ENCODE measurements at regions not wholly inside any gene's neighbourhood (a gene's known extent, or its start where the extent isn't known, plus 50 kb on each side); places are given as distances from the start of the nearest gene placed in this dataset.

DNA sequence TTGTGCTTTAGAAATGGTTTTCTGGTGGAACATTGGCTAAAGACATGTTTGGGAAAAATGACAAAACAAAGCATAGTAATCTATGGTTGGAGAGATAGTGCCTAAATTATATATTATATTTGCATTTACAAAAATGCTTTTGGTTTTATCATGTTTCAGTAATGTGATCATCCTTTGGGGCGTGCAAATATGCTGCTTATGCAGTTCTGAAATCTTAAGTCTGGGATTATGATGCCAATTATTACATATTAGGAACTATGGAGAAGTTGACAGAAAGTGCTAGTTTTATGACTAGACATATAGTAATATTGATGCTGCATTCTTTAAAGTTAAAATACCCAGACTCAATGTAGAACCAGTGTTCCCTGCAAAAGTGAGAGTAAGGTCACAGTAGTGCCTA is 655.0 kb downstream of the METTL15 start:
- TF ChIP-seq, protein P1, sequence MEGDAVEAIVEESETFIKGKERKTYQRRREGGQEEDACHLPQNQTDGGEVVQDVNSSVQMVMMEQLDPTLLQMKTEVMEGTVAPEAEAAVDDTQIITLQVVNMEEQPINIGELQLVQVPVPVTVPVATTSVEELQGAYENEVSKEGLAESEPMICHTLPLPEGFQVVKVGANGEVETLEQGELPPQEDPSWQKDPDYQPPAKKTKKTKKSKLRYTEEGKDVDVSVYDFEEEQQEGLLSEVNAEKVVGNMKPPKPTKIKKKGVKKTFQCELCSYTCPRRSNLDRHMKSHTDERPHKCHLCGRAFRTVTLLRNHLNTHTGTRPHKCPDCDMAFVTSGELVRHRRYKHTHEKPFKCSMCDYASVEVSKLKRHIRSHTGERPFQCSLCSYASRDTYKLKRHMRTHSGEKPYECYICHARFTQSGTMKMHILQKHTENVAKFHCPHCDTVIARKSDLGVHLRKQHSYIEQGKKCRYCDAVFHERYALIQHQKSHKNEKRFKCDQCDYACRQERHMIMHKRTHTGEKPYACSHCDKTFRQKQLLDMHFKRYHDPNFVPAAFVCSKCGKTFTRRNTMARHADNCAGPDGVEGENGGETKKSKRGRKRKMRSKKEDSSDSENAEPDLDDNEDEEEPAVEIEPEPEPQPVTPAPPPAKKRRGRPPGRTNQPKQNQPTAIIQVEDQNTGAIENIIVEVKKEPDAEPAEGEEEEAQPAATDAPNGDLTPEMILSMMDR (IDR thresholded peaks at IDR 0.05): no peak
- TF ChIP-seq POLR2AphosphoS5 (IDR thresholded peaks at IDR 0.05; ENCODE audit: low read depth, low read length): no peak
- TF ChIP-seq TCF7L2 (IDR thresholded peaks at IDR 0.05; ENCODE audit: low read depth, low read length): no peak
